ENCODE measurements at regions not wholly inside any gene's neighbourhood (a gene's known extent, or its start where the extent isn't known, plus 50 kb on each side); places are given as distances from the start of the nearest gene placed in this dataset.
A peak's percentile ranks its signal among the peaks of the same experiment; 100 is the strongest.
"Not testable (repeated sequence)": the region's sequence is repeated elsewhere in the genome, so short reads cannot be mapped to it uniquely, and the experiment has no call there.

- DNase-seq (ENCODE audit: low read depth): peak; percentile 78
- no peak for TF ChIP-seq CTCF (conservative IDR thresholded peaks at IDR 0.05; ENCODE audit: low read depth, low read length)
- no peak overlapping the region for H3K4me3 ChIP-seq (ENCODE audit: low read length)
Measured at GRCh38 chr21:14888202-14888601, 176.6 kb downstream of the NRIP1 start.

- DNase-seq (ENCODE audit: low read depth): no peak
- no peak for TF ChIP-seq CTCF (conservative IDR thresholded peaks at IDR 0.05; ENCODE audit: low read depth, low read length)
Measured at GRCh38 chr21:14886001-14886400, 178.8 kb downstream of the NRIP1 start.

GRCh38 chr21:14883351-14883750, 181.4 kb downstream of the NRIP1 start:
- DNase-seq (ENCODE audit: low read depth): no peak
- TF ChIP-seq CTCF (conservative IDR thresholded peaks at IDR 0.05; ENCODE audit: low read depth, low read length): no peak
- H3K4me3 ChIP-seq (ENCODE audit: low read length): no peak overlapping the region

More at GRCh38 chr21:14886001-14886400, 178.8 kb downstream of the NRIP1 start:
- no peak overlapping the region for H3K4me3 ChIP-seq (ENCODE audit: low read length)

GRCh38 chr21:14882545-14882944, 182.3 kb downstream of the NRIP1 start:
- not testable (repeated sequence) for H3K4me3 ChIP-seq (ENCODE audit: low read length)

GRCh38 chr21:14881863-14882499, 182.8 kb downstream of the NRIP1 start:
- H3K4me3 ChIP-seq (ENCODE audit: low read length): no peak overlapping the region
- TF ChIP-seq CTCF (conservative IDR thresholded peaks at IDR 0.05; ENCODE audit: low read depth, low read length): no peak
- DNase-seq (ENCODE audit: low read depth): no peak

More at GRCh38 chr21:14882545-14882944, 182.3 kb downstream of the NRIP1 start:
- not testable (repeated sequence) for DNase-seq (ENCODE audit: low read depth)

GRCh38 chr21:14880922-14881321, 183.9 kb downstream of the NRIP1 start:
- H3K4me3 ChIP-seq (ENCODE audit: low read length): no peak overlapping the region
- no peak for TF ChIP-seq CTCF (conservative IDR thresholded peaks at IDR 0.05; ENCODE audit: low read depth, low read length)
- peak; percentile 93 for DNase-seq (ENCODE audit: low read depth)

- DNase-seq (ENCODE audit: low read depth): no peak
- H3K4me3 ChIP-seq (ENCODE audit: low read length): no peak overlapping the region
- no peak for TF ChIP-seq CTCF (conservative IDR thresholded peaks at IDR 0.05; ENCODE audit: low read depth, low read length)
Measured at GRCh38 chr21:14879458-14879857, 185.3 kb downstream of the NRIP1 start.
